ENCODE measurements at regions not wholly inside any gene's neighbourhood (a gene's known extent, or its start where the extent isn't known, plus 50 kb on each side); places are given as distances from the start of the nearest gene placed in this dataset.

- no peak overlapping the region for H3K9ac ChIP-seq (ENCODE audit: low read length)
- H3K9me3 ChIP-seq (ENCODE audit: insufficient read depth, low read depth, low read length), result no peaks in the 10 kb centered on the region
- no peaks in the 10 kb centered on the region for H3K36me3 ChIP-seq (ENCODE audit: insufficient read depth, low read length)
- Mint-ChIP-seq H3K4me1 (ENCODE audit: low read depth, unreplicated experiment) (peaks cover 5% of the 10 kb centered on the region), H3K27me3 (ENCODE audit: low read depth, unreplicated experiment) (no peaks in the 10 kb centered on the region), H3K36me3 (ENCODE audit: low read depth, unreplicated experiment) (no peaks in the 10 kb centered on the region), H3K4me3 (ENCODE audit: unreplicated experiment) (no peak overlapping the region), H3K9me3 (ENCODE audit: unreplicated experiment) (no peaks in the 10 kb centered on the region), H3K27ac (ENCODE audit: unreplicated experiment) (no peak overlapping the region)
- H3K4me2 ChIP-seq (ENCODE audit: low read length), result no peak overlapping the region
- DNase-seq (ENCODE audit: low read depth) (no peak), FAIRE-seq (no peak)
- H3K4me1 ChIP-seq (ENCODE audit: insufficient read depth, low read length), result no peaks in the 10 kb centered on the region
- H3K27ac ChIP-seq (ENCODE audit: low read depth, low read length), result no peak overlapping the region
- no peak overlapping the region for H2AFZ ChIP-seq (ENCODE audit: low read depth, low read length)
- no peaks in the 10 kb centered on the region for H3K79me2 ChIP-seq (ENCODE audit: insufficient read depth, low read length)
- H4K20me1 ChIP-seq (ENCODE audit: insufficient read depth, low read length), result no peaks in the 10 kb centered on the region
- no peak overlapping the region for H3K4me3 ChIP-seq (ENCODE audit: insufficient read depth, low read depth, low read length)
- no peak for TF ChIP-seq EZH2 (IDR thresholded peaks at IDR 0.05; ENCODE audit: insufficient read depth, low read length)
- TF ChIP-seq CTCF (IDR thresholded peaks at IDR 0.05; ENCODE audit: insufficient read depth, low read depth, low read length), result no peak
- no peaks in the 10 kb centered on the region for H3K27me3 ChIP-seq (ENCODE audit: insufficient read depth, low read length)
Observed at GRCh38 chr11:106409671-106410070, 332.2 kb downstream of the AASDHPPT start.

- H3K27me3 Mint-ChIP-seq (ENCODE audit: low read depth, unreplicated experiment), result no peaks in the 10 kb centered on the region
- Histone ChIP-seq H3K9ac (ENCODE audit: low read length) (no peak overlapping the region), H3K4me1 (ENCODE audit: insufficient read depth, low read length) (no peaks in the 10 kb centered on the region), H3K27me3 (ENCODE audit: insufficient read depth, low read length) (no peaks in the 10 kb centered on the region), H3K9me3 (ENCODE audit: insufficient read depth, low read depth, low read length) (no peaks in the 10 kb centered on the region), H2AFZ (ENCODE audit: low read depth, low read length) (no peak overlapping the region), H3K4me3 (ENCODE audit: insufficient read depth, low read depth, low read length) (no peak overlapping the region), H3K27ac (ENCODE audit: low read depth, low read length) (no peak overlapping the region), H3K79me2 (ENCODE audit: insufficient read depth, low read length) (no peaks in the 10 kb centered on the region), H4K20me1 (ENCODE audit: insufficient read depth, low read length) (no peaks in the 10 kb centered on the region), H3K4me2 (ENCODE audit: low read length) (no peak overlapping the region), H3K36me3 (ENCODE audit: insufficient read depth, low read length) (no peaks in the 10 kb centered on the region)
- no peak for FAIRE-seq
- no peaks in the 10 kb centered on the region for H3K9me3 Mint-ChIP-seq (ENCODE audit: unreplicated experiment)
- TF ChIP-seq EZH2 (IDR thresholded peaks at IDR 0.05; ENCODE audit: insufficient read depth, low read length), result no peak
- no peak for TF ChIP-seq CTCF (IDR thresholded peaks at IDR 0.05; ENCODE audit: insufficient read depth, low read depth, low read length)
- H3K27ac Mint-ChIP-seq (ENCODE audit: unreplicated experiment), result no peak overlapping the region
- no peak overlapping the region for H3K4me3 Mint-ChIP-seq (ENCODE audit: unreplicated experiment)
- no peaks in the 10 kb centered on the region for H3K36me3 Mint-ChIP-seq (ENCODE audit: low read depth, unreplicated experiment)
- H3K4me1 Mint-ChIP-seq (ENCODE audit: low read depth, unreplicated experiment), result peaks cover 6% of the 10 kb centered on the region
- no peak for DNase-seq (ENCODE audit: low read depth)
Observed at GRCh38 chr11:106410902-106411301, 333.4 kb downstream of the AASDHPPT start.

DNA sequence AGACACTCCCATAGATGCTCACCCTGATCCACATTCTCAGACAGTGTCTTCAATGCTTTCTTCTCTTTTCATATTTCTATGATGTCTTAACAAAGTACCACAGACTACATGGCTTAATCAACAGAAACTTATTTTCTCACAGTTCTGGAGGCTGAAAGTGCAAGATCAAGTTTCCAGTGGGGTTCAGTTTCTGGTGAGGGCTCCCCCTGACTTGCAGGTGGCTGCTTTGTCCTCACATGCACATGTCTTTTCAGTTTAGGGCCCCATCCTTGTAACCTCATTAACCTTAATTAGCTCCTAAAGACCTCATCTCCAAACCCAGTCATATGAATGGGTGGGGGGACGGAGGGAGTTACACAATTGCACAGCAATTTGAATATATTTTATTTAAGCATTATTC is 335.8 kb downstream of the AASDHPPT start:
- Histone ChIP-seq H3K27ac (ENCODE audit: low read depth, low read length) (no peak overlapping the region), H3K9me3 (ENCODE audit: insufficient read depth, low read depth, low read length) (no peaks in the 10 kb centered on the region), H4K20me1 (ENCODE audit: insufficient read depth, low read length) (no peaks in the 10 kb centered on the region), H3K4me1 (ENCODE audit: insufficient read depth, low read length) (no peaks in the 10 kb centered on the region), H3K4me3 (ENCODE audit: insufficient read depth, low read depth, low read length) (no peak overlapping the region), H2AFZ (ENCODE audit: low read depth, low read length) (no peak overlapping the region), H3K79me2 (ENCODE audit: insufficient read depth, low read length) (no peaks in the 10 kb centered on the region), H3K36me3 (ENCODE audit: insufficient read depth, low read length) (no peaks in the 10 kb centered on the region), H3K27me3 (ENCODE audit: insufficient read depth, low read length) (no peaks in the 10 kb centered on the region), H3K4me2 (ENCODE audit: low read length) (no peak overlapping the region), H3K9ac (ENCODE audit: low read length) (no peak overlapping the region)
- DNase-seq (ENCODE audit: low read depth) (no peak), FAIRE-seq (no peak)
- peaks cover 9% of the 10 kb centered on the region for H3K4me1 Mint-ChIP-seq (ENCODE audit: low read depth, unreplicated experiment)
- H3K36me3 Mint-ChIP-seq (ENCODE audit: low read depth, unreplicated experiment), result no peaks in the 10 kb centered on the region
- no peak overlapping the region for H3K27ac Mint-ChIP-seq (ENCODE audit: unreplicated experiment)
- no peaks in the 10 kb centered on the region for H3K9me3 Mint-ChIP-seq (ENCODE audit: unreplicated experiment)
- TF ChIP-seq CTCF (IDR thresholded peaks at IDR 0.05; ENCODE audit: insufficient read depth, low read depth, low read length) (no peak), EZH2 (IDR thresholded peaks at IDR 0.05; ENCODE audit: insufficient read depth, low read length) (no peak)
- H3K4me3 Mint-ChIP-seq (ENCODE audit: unreplicated experiment), result no peak overlapping the region
- no peaks in the 10 kb centered on the region for H3K27me3 Mint-ChIP-seq (ENCODE audit: low read depth, unreplicated experiment)

Data from astrocyte (in vitro differentiated cells and primary cell).